Lung (tissue), 11 donors: ENCODE measurements at regions not wholly inside any gene's neighbourhood (a gene's known extent, or its start where the extent isn't known, plus 50 kb on each side); places are given as distances from the start of the nearest gene placed in this dataset.

Source experiments
- ATAC-seq: fragments of 200-7000 bp; cut with Tn5 transposase; one replicate; pipeline ENCODE4 v1.9.1; 2020; ENCODE audit warnings: moderate number of reproducible peaks; ENCODE audit not compliant: insufficient read depth, low FRiP score
- DNase-seq, 3 donors: peaks; one replicate each; pipeline ENCODE4 v3.0.0-alpha.2; 2013 to 2017
- H3K27ac ChIP-seq, 2 donors: one replicate each; pipeline ENCODE4 v1.5.1; 2013; ENCODE audit warnings: mild to moderate bottlenecking in 2 of 2, moderate library complexity in 2 of 2, control low read depth in 1 of 2, inconsistent platforms in 1 of 2, low read depth in 1 of 2, low read length in 1 of 2
- H3K27me3 ChIP-seq, 3 donors: one replicate each; pipeline ENCODE4 v1.5.1; 2013; ENCODE audit warnings: low read length in 2 of 3; ENCODE audit not compliant: control insufficient read depth in 3 of 3, insufficient read depth in 3 of 3
- H3K36me3 ChIP-seq, 4 donors: one replicate each; pipeline ENCODE4 v1.5.1; 2013; ENCODE audit warnings: low read length in 4 of 4, mild to moderate bottlenecking in 1 of 4, moderate library complexity in 1 of 4; ENCODE audit not compliant: control insufficient read depth in 4 of 4, insufficient read depth in 4 of 4
- H3K4me1 ChIP-seq, 5 donors: one replicate each; pipeline ENCODE4 v1.5.1; 2013; ENCODE audit warnings: low read length in 5 of 5, mild to moderate bottlenecking in 2 of 5, moderate library complexity in 1 of 5; ENCODE audit not compliant: control insufficient read depth in 5 of 5, insufficient read depth in 5 of 5
- H3K4me3 ChIP-seq: one replicate; pipeline ENCODE4 v1.5.1; 2013; ENCODE audit warnings: mild to moderate bottlenecking, control low read depth, moderate library complexity
- H3K9ac ChIP-seq, 2 donors: one replicate each; pipeline ENCODE4 v1.5.1; 2013; ENCODE audit warnings: low read length in 2 of 2, control low read depth in 1 of 2; ENCODE audit not compliant: insufficient read depth in 1 of 2
- H3K9me3 ChIP-seq, 4 donors: one replicate each; pipeline ENCODE4 v1.5.1; 2013; ENCODE audit warnings: low read length in 3 of 4, mild to moderate bottlenecking in 1 of 4, moderate library complexity in 1 of 4; ENCODE audit not compliant: control insufficient read depth in 4 of 4, insufficient read depth in 3 of 4
- WGBS, 2 donors: extraction: QIAGEN DNeasy Blood & Tissue Kit; methylation state at CpG; one replicate each; pipeline ENCODE4 v1.1.7; 2013; 5-methylcytosine and 5-hydroxymethylcytosine counted together
- TF ChIP-seq, protein P1 (sequence below): IDR thresholded peaks from 2 replicates; pipeline ENCODE4 v1.5.1; 2012; ENCODE audit warnings: mild to moderate bottlenecking; ENCODE audit errors: control extremely low read depth, extremely low read depth
- donor health status: control.
- donor health status: control.
- donor health status: Bipolar disorder and iron deficiency.
- donor health status: healthy.
- donor health status: DM: yes; HTN: yes; CAD: no.

DNA sequence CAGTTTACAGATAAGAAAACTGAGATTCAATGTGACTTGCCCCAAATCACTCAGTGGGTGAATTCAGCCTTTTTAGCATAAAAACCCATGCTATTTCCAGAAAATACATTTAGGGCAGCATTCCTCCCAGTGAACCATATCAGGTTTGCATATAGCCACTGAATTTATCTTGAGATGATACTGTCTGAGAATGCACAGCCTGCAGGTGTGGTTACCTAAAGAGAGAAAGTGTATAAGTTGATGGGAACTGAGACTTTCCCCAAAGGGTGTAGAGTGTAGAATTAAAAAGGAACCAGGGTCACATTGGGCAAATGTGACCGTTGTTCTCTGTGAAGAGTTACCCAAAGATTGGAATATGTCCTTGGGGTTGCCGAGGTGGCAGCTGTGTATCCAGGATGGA lies 100.0 kb upstream of the PIK3R1 start:
- TF ChIP-seq, protein P1, sequence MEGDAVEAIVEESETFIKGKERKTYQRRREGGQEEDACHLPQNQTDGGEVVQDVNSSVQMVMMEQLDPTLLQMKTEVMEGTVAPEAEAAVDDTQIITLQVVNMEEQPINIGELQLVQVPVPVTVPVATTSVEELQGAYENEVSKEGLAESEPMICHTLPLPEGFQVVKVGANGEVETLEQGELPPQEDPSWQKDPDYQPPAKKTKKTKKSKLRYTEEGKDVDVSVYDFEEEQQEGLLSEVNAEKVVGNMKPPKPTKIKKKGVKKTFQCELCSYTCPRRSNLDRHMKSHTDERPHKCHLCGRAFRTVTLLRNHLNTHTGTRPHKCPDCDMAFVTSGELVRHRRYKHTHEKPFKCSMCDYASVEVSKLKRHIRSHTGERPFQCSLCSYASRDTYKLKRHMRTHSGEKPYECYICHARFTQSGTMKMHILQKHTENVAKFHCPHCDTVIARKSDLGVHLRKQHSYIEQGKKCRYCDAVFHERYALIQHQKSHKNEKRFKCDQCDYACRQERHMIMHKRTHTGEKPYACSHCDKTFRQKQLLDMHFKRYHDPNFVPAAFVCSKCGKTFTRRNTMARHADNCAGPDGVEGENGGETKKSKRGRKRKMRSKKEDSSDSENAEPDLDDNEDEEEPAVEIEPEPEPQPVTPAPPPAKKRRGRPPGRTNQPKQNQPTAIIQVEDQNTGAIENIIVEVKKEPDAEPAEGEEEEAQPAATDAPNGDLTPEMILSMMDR, result no peak
- Histone ChIP-seq H3K4me1 (no peaks in the 10 kb centered on the region), H3K27ac (no peak overlapping the region), H3K27me3 (no peaks in the 10 kb centered on the region), H3K4me3 (no peak overlapping the region), H3K9ac (no peak overlapping the region), H3K9me3 (peaks cover 0 to 2% (median 0%) of the 10 kb centered on the region in 4 donors), H3K36me3 (no peaks in the 10 kb centered on the region)
- 89 to 90% methylated on average over 2 of the region's 2 CpGs for WGBS, 2 donors
- DNase-seq (no peak), ATAC-seq (no peak)

DNA sequence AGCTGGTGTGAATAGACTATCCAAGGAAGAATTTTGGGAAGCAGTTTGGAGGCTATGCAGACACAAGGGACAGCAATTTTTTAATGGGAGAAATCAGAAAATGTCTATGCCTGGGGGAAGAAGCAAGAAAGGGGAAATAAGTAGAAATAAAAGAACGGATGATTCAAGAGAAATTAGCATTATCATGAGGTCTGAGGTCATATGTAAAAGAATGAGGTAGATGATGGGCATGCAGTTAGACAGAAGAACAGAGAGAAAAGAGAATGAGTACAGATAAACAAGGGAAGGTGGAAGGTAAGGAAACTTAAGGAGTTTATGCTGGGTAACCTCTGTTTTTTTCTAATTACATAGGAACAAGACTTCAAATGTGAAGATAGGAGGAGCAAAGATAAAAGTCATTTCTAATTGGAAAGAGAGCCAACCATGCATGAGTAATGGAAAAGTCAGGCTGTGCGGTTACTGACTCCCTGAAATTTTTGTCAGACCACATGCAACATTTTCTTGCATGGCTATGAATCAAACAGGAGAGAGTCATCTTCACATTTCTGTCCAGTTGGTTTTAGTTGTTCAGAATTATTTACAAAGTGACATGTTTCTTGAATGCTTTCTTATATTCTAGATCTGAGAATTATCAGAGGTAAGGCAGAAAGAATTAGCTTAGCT lies 101.0 kb upstream of the PIK3R1 start:
- no peak for ATAC-seq
- Histone ChIP-seq H3K27me3 (no peaks in the 10 kb centered on the region), H3K4me1 (no peaks in the 10 kb centered on the region), H3K27ac (no peak overlapping the region), H3K4me3 (no peak overlapping the region), H3K9ac (no peak overlapping the region), H3K36me3 (no peaks in the 10 kb centered on the region), H3K9me3 (peaks cover 0 to 2% (median 0%) of the 10 kb centered on the region in 4 donors)
- no peak for DNase-seq
- TF ChIP-seq, protein P1, result no peak
- 83 to 90% methylated on average over 2 of the region's 2 CpGs for WGBS, 2 donors

- no peaks in the 10 kb centered on the region for H3K27me3 ChIP-seq
- H3K27ac ChIP-seq, result no peak overlapping the region
- TF ChIP-seq, protein P1, result no peak
- no peaks in the 10 kb centered on the region for H3K36me3 ChIP-seq
- H3K4me1 ChIP-seq, result no peaks in the 10 kb centered on the region
- H3K9me3 ChIP-seq, result peaks cover 0 to 2% (median 0%) of the 10 kb centered on the region in 4 donors
- H3K9ac ChIP-seq, result no peak overlapping the region
- WGBS, 2 donors, result 92% methylated on average over 2 of the region's 2 CpGs
- H3K4me3 ChIP-seq, result no peak overlapping the region
- DNase-seq (no peak), ATAC-seq (no peak)
These were observed 102.9 kb upstream of the PIK3R1 start for GRCh38 chr5:68112658-68113057.

DNA sequence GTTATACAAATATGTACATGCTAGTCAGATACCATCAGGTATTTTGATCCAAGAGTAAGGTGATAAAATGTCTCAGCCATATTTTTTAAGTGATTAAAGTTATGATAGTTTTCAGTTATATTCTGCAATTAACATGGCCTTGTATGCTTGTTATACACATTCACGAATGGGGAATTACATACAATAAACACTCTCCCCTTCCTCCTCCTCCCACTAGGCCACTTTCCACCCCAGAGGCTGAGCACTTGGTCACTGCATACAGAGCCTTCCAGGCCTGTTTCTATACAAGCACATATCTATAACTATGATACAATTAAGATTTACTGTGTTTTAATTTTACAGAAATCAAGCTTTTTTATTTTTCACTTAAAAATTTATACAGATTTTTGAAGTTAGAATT lies 104.7 kb upstream of the PIK3R1 start:
- H3K9ac ChIP-seq, result no peak overlapping the region
- TF ChIP-seq, protein P1, result no peak
- peaks cover 0 to 2% (median 0%) of the 10 kb centered on the region in 4 donors for H3K9me3 ChIP-seq
- H3K4me1 ChIP-seq, result no peaks in the 10 kb centered on the region
- no peak for DNase-seq
- H3K36me3 ChIP-seq, result no peaks in the 10 kb centered on the region
- H3K27ac ChIP-seq, result no peak overlapping the region
- no peaks in the 10 kb centered on the region for H3K27me3 ChIP-seq
- no peak for ATAC-seq
- WGBS, 2 donors, result 61 to 67% methylated on average over 1 of the region's 1 CpG
- no peak overlapping the region for H3K4me3 ChIP-seq
